HUES48 (cell line): ENCODE measurements at regions not wholly inside any gene's neighbourhood (a gene's known extent, or its start where the extent isn't known, plus 50 kb on each side); places are given as distances from the start of the nearest gene placed in this dataset.
"Not testable (repeated sequence)": the region's sequence is repeated elsewhere in the genome, so short reads cannot be mapped to it uniquely, and the experiment has no call there.

ENCODE experiments used
- H3K27ac ChIP-seq: one replicate; pipeline ENCODE4 v1.7.0; 2013; ENCODE audit warnings: low read depth, low read length, inconsistent platforms
- H3K27me3 ChIP-seq: 2 replicates; pipeline ENCODE4 v1.6.1; 2013; ENCODE audit warnings: mild to moderate bottlenecking, low read length; ENCODE audit not compliant: control insufficient read depth, insufficient read depth
- H3K36me3 ChIP-seq: 2 replicates; pipeline ENCODE4 v1.6.1; 2013; ENCODE audit warnings: low read length; ENCODE audit not compliant: control insufficient read depth, insufficient read depth
- H3K4me1 ChIP-seq: 2 replicates; pipeline ENCODE4 v1.6.1; 2013; ENCODE audit warnings: mild to moderate bottlenecking, low read length; ENCODE audit not compliant: control insufficient read depth, insufficient read depth
- H3K4me3 ChIP-seq: 2 replicates; pipeline ENCODE4 v1.5.1; 2013; ENCODE audit warnings: mild to moderate bottlenecking, low read depth, low read length
- H3K9ac ChIP-seq: 2 replicates; pipeline ENCODE4 v1.6.1; 2013; ENCODE audit warnings: mild to moderate bottlenecking, low read depth, low read length, moderate library complexity
- H3K9me3 ChIP-seq: 2 replicates; pipeline ENCODE4 v1.6.1; 2013; ENCODE audit warnings: low read length; ENCODE audit not compliant: control insufficient read depth, insufficient read depth

DNA sequence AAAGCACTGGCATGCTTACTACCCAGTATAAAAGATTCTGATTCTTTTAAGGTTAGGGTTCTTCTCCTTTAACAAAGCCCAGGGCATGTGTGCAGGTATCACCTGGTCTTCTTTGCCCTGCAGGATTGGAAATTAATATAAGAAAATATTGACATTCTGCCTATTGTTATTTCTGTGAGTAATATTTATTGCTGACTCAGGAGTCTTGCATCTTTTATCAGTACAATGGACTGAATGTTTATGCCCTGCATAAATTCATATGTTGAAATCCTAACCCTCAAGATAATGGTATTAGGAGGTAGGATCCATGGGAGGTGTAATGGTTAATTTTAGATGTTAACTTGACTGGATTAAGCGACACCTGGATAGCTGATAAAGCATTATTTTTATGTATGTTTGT, 189.0 kb downstream of the LRRC70 start:
- Histone ChIP-seq H3K27me3 (no peaks in the 10 kb centered on the region), H3K4me3 (no peak overlapping the region), H3K9ac (no peak overlapping the region), H3K27ac (no peak overlapping the region), H3K36me3 (no peaks in the 10 kb centered on the region), H3K4me1 (no peaks in the 10 kb centered on the region), H3K9me3 (no peaks in the 10 kb centered on the region)

DNA sequence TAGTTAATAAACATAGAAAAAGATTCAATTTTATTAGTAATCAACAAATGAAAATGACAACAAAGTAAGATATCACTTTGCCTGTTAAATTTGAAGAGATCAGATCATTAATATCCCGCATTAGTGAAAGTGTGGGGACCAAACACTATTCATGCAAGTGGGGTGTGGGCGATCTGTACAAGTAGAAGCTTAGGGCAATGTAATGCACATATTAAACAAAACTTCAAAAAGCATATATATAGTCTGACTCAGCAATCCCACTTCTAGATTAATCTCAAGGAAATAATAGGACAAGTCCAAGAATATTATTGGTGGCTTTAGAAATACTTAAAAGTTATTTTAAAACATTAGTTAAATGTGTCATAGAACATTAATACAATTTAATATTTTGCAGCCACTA, 188.5 kb downstream of the LRRC70 start:
- no peaks in the 10 kb centered on the region for H3K36me3 ChIP-seq
- no peak overlapping the region for H3K27ac ChIP-seq
- no peak overlapping the region for H3K4me3 ChIP-seq
- H3K9me3 ChIP-seq, result no peaks in the 10 kb centered on the region
- H3K27me3 ChIP-seq, result no peaks in the 10 kb centered on the region
- no peaks in the 10 kb centered on the region for H3K4me1 ChIP-seq
- no peak overlapping the region for H3K9ac ChIP-seq

DNA sequence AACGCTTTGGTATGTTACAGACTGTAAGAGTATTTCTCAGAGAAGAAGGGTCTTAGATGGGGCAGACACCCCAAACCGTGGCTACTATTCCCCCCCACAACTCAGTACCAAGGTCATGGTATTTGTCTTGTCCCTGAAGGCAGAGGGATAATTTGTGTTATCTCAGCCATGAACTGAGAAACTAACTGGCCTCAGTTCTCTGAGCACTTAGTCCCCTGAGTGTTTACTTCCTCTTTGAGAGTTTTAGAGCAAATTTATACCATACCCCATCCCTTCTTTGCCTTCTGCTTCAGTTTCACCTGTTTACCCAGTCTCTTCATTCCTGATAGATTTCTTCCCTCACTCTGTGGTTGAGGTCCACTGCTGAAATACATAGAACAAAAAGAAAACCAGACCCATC, 183.9 kb downstream of the LRRC70 start:
- H3K36me3 ChIP-seq, result no peaks in the 10 kb centered on the region
- no peaks in the 10 kb centered on the region for H3K27me3 ChIP-seq
- no peak overlapping the region for H3K9ac ChIP-seq
- H3K4me1 ChIP-seq, result no peaks in the 10 kb centered on the region
- no peak overlapping the region for H3K4me3 ChIP-seq
- no peaks in the 10 kb centered on the region for H3K9me3 ChIP-seq
- no peak overlapping the region for H3K27ac ChIP-seq

DNA sequence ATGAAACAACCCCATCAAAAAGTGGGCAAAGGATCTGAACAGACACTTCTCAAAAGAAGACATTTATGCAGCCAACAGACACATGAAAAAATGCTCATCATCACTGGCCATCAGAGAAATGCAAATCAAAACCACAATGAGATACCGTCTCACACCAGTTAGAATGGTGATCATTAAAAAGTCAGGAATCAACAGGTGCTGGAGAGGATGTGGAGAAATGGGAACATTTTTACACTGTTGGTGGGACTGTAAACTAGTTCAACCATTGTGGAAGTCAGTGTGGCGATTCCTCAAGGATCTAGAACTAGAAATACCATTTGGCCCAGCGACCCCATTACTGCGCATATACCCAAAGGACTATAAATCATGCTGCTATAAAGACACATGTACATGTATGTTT, 179.1 kb downstream of the LRRC70 start:
- not testable (repeated sequence) for H3K27me3 ChIP-seq, H3K36me3 ChIP-seq, H3K9ac ChIP-seq, H3K4me1 ChIP-seq, H3K9me3 ChIP-seq, H3K27ac ChIP-seq, H3K4me3 ChIP-seq

DNA sequence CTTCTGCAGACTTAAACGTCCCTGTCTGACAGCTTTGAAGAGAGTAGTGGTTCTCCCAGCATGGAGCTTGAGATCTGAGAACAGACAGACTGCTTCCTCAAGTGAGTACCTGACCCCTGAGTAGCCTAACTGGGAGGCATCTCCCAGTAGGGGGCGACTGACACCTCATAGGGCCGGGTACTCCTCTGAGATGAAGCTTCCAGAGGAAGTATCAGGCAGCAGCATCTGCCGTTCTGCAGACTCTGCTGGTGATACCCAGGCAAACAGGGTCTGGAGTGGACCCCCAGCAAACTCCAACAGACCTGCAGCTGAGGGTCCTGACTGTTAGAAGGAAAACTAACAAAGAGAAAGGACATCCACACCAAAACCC, 174.4 kb downstream of the LRRC70 start:
- not testable (repeated sequence) for H3K9ac ChIP-seq, H3K27ac ChIP-seq, H3K27me3 ChIP-seq, H3K4me1 ChIP-seq, H3K4me3 ChIP-seq, H3K36me3 ChIP-seq
- peaks cover 13% of the 10 kb centered on the region for H3K9me3 ChIP-seq

DNA sequence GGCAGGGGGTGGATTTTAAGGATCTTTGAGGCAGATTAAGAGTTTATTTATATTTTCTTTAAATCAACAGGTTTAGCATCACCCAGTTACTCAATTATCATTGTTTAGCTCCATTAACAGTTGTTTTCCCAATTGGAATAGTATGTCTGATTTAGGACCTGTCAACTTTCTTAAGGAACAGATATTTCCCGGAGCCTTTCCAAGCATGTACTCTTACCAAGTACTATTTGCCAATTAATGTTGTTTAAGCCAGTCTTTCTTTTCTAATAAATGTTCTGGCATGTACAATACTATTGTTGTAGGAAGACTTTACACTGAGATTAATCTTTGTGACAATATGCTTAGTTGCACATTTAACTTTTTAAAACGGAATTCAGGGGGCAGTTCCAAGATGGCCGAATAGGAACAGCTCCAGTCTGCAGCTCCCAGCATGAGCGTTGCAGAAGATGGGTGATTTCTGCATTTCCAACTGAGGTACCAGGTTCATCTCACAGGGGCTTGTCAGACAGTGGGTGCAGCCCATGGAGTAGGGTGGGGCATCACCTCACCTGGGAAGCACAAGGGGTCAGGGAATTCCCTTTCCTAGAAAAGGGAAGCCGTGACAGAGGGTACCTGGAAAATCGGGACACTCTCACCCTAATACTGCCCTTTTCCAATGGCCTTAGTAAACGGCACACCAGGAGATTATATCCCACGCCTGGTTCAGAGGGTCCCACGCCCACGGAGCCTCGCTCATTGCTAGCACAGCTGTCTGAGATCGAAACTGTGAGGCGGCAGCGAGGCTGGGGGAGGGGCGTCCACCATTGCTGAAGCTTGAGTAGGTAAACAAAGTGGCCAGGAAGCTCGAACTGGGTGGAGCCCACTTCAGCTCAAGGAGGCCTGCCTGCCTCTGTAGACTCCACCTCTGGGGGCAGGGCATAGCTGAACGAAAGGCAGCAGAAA, 173.7 kb downstream of the LRRC70 start:
- H3K9ac ChIP-seq, H3K27ac ChIP-seq, H3K36me3 ChIP-seq, H3K27me3 ChIP-seq, H3K4me3 ChIP-seq, H3K4me1 ChIP-seq: not testable (repeated sequence)
- H3K9me3 ChIP-seq, result peaks cover 13% of the 10 kb centered on the region

DNA sequence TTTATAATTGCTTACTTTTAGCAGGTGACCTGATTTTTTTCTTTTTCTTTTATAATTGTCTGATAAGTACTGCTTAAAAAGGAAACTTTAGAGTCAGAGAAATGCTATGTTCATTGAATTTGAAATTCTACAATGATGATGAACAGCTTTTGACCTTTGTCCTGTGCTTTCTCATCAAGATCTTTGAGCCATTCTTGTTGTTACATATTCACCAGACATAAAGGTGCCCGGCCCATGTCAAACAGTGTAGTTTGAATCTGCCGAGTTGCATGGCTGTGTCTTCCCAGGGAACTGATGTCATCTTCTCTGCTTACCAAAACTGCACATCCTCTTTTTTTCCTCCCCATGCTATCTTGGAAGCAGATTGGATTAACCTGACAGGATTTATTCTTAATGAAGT, 163.6 kb downstream of the LRRC70 start:
- Histone ChIP-seq H3K27me3 (no peaks in the 10 kb centered on the region), H3K27ac (no peak overlapping the region), H3K36me3 (no peaks in the 10 kb centered on the region), H3K4me1 (no peaks in the 10 kb centered on the region), H3K9me3 (no peaks in the 10 kb centered on the region), H3K9ac (no peak overlapping the region), H3K4me3 (no peak overlapping the region)

DNA sequence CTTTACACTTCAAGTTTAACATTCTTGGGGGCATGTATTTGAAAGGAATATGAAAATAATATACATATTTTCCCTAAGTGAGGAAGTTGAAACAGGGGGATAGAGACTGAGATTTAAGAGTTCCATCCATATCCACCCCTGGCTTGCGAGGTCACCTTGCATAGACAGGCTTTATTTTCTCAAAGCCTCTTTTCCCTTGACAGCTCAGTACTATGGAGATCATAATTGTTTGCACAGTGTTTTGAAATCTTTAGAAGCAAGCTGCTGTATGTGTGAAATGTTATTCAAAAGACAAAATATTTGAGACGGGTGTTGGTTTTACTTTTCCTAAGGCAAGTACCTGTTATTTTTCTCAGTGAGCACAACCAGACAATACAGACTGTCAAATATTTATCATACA, 163.1 kb downstream of the LRRC70 start:
- H3K36me3 ChIP-seq, result no peaks in the 10 kb centered on the region
- no peaks in the 10 kb centered on the region for H3K9me3 ChIP-seq
- no peaks in the 10 kb centered on the region for H3K4me1 ChIP-seq
- no peak overlapping the region for H3K27ac ChIP-seq
- H3K27me3 ChIP-seq, result no peaks in the 10 kb centered on the region
- no peak overlapping the region for H3K4me3 ChIP-seq
- no peak overlapping the region for H3K9ac ChIP-seq

DNA sequence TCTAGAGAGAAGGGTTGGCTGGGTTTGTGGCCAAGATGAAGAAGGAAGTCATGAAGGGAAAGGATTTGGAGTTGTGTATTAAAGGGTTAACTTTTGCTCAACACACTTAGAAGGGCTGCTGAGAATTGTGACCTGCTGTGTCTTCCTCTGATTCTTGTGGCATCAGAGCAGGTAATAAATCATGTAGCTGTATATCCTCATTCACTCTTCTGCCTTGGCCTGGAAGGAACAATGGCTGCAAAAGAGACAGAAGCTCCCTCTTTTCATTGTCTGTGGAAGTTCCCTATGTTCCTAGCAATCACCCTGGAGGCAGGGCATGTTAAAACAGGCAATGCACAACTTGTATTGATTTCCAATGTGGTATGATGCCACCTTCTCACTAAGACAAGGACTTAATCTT, 159.1 kb downstream of the LRRC70 start:
- Histone ChIP-seq H3K9me3 (no peaks in the 10 kb centered on the region), H3K36me3 (no peaks in the 10 kb centered on the region), H3K4me3 (no peak overlapping the region), H3K27me3 (no peaks in the 10 kb centered on the region), H3K4me1 (no peaks in the 10 kb centered on the region), H3K27ac (no peak overlapping the region), H3K9ac (no peak overlapping the region)

DNA sequence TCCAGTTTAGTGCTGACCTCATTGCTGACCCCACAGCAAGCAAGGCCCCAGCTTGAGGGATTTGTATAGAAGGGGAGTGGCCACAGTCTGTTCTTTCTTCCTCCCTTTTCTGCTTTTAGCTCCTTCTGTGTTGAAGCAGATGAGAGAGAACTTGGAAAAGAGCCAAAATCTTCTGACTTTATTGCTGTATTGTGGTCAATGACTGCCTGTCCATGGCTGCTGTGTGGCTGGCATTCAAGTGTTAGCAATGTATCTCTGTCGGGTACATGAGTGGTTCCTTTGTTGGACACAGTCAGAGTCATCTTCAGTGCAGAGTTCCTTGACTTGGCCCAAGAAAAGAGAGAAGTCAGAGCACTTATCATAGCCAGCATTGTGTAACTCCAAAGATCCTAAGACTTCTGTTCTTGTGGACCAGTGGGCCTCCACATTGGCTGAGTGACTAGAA, 154.1 kb downstream of the LRRC70 start:
- H3K9me3 ChIP-seq, result no peaks in the 10 kb centered on the region
- H3K4me1 ChIP-seq, result no peaks in the 10 kb centered on the region
- no peaks in the 10 kb centered on the region for H3K36me3 ChIP-seq
- no peak overlapping the region for H3K4me3 ChIP-seq
- no peak overlapping the region for H3K27ac ChIP-seq
- H3K27me3 ChIP-seq, result no peaks in the 10 kb centered on the region
- no peak overlapping the region for H3K9ac ChIP-seq

DNA sequence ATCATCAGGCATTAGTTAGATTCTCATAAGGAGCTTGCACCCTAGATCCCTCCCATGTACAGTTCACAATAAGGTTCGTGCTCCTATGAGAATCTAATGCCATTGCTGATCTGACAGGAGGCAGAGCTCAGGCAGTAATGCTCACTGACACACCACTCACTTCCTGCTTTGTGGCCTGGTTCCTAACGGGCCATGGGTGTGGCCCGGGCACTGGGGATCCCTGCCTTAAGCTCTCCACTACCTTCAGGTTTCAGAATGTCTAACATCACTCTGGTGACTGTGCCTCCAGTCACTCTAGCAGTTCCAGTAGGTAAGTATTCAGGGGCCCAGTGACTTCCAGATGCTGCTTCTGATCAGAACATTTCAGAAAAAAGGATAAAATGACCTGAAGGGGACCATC, 152.4 kb downstream of the LRRC70 start:
- Histone ChIP-seq H3K9ac (no peak overlapping the region), H3K4me3 (no peak overlapping the region), H3K36me3 (no peaks in the 10 kb centered on the region), H3K27ac (no peak overlapping the region), H3K4me1 (no peaks in the 10 kb centered on the region), H3K27me3 (no peaks in the 10 kb centered on the region), H3K9me3 (no peaks in the 10 kb centered on the region)
